GM23338 (cell line): ENCODE measurements at regions not wholly inside any gene's neighbourhood (a gene's known extent, or its start where the extent isn't known, plus 50 kb on each side); places are given as distances from the start of the nearest gene placed in this dataset.

Experiments used
- ATAC-seq: fragments of 200-7000 bp; cut with Tn5 transposase; 3 replicates; pipeline ENCODE4 v1.9.1; 2020
- DNase-seq: peaks from one replicate; pipeline ENCODE4 v3.0.0-alpha.2; 2015; ENCODE audit warnings: low spot score
- H2AFZ ChIP-seq: fragments of 200-600 bp; sonication (generic); 2 replicates; pipeline ENCODE4 v1.8.0; 2016; ENCODE audit warnings: antibody characterized with exemption, mild to moderate bottlenecking, moderate library complexity
- H3F3A ChIP-seq: fragments of 200-600 bp; sonication (generic); replicated peaks from 2 replicates; pipeline ENCODE4 v1.8.0; 2017; ENCODE audit warnings: antibody characterized with exemption, mixed run types, low read depth
- H3K27ac ChIP-seq: fragments of 200-600 bp; sonication (generic); 2 replicates; pipeline ENCODE4 v1.6.1; 2016; ENCODE audit warnings: low read depth
- H3K27me3 ChIP-seq: fragments of 200-600 bp; sonication (generic); 2 replicates; pipeline ENCODE4 v1.8.0; 2016; ENCODE audit warnings: mild to moderate bottlenecking, mixed run types, moderate library complexity; ENCODE audit not compliant: insufficient read depth
- H3K36me3 ChIP-seq: fragments of 200-600 bp; sonication (generic); 2 replicates; pipeline ENCODE4 v1.8.0; 2016; ENCODE audit warnings: mild to moderate bottlenecking; ENCODE audit not compliant: insufficient read depth
- H3K4me1 ChIP-seq: fragments of 200-600 bp; sonication (generic); 2 replicates; pipeline ENCODE4 v1.8.0; 2016; ENCODE audit warnings: mild to moderate bottlenecking, moderate library complexity; ENCODE audit not compliant: insufficient read depth
- H3K4me2 ChIP-seq: fragments of 200-600 bp; sonication (generic); 2 replicates; pipeline ENCODE4 v1.7.1; 2017; ENCODE audit warnings: mixed run types
- H3K4me3 ChIP-seq: fragments of 200-600 bp; sonication (generic); 2 replicates; pipeline ENCODE4 v1.6.1; 2016; ENCODE audit warnings: mixed run types
- H3K79me2 ChIP-seq: fragments of 200-600 bp; sonication (generic); replicated peaks from 2 replicates; pipeline ENCODE4 v1.8.0; 2017; ENCODE audit warnings: mild to moderate bottlenecking; ENCODE audit not compliant: insufficient read depth
- H3K9me2 ChIP-seq: fragments of 200-600 bp; sonication (generic); 2 replicates; pipeline ENCODE4 v1.8.0; 2017; ENCODE audit not compliant: insufficient read depth
- H4K20me1 ChIP-seq: fragments of 200-600 bp; sonication (generic); replicated peaks from 2 replicates; pipeline ENCODE4 v1.8.0; 2017; ENCODE audit warnings: mild to moderate bottlenecking; ENCODE audit not compliant: insufficient read depth
- H3K27ac Mint-ChIP-seq: 2 replicates; pipeline ENCODE4 v1.8.0; 2020; ENCODE audit warnings: inconsistent platforms, mild to moderate bottlenecking, moderate library complexity, mixed read lengths
- H3K27me3 Mint-ChIP-seq: 3 replicates; pipeline ENCODE4 v1.8.0; 2022; ENCODE audit warnings: low read depth, mild to moderate bottlenecking, moderate library complexity, mixed read lengths, inconsistent platforms; ENCODE audit not compliant: insufficient read depth, poor library complexity
- H3K36me3 Mint-ChIP-seq: 3 replicates; pipeline ENCODE4 v1.8.0; 2021; ENCODE audit warnings: low read depth, mild to moderate bottlenecking, inconsistent platforms, moderate library complexity, mixed read lengths
- H3K4me1 Mint-ChIP-seq: 3 replicates; pipeline ENCODE4 v1.8.0; 2020; ENCODE audit warnings: mild to moderate bottlenecking, inconsistent platforms, mixed read lengths
- H3K4me3 Mint-ChIP-seq: 3 replicates; pipeline ENCODE4 v1.8.0; 2021; ENCODE audit warnings: moderate library complexity, mild to moderate bottlenecking, inconsistent platforms, mixed read lengths
- H3K9me3 Mint-ChIP-seq: 3 replicates; pipeline ENCODE4 v1.8.0; 2020; ENCODE audit warnings: moderate library complexity, mild to moderate bottlenecking, inconsistent platforms, mixed read lengths
- CREB1 ChIP-seq: fragments of 250-450 bp; sonication (Bioruptor Pico); IDR thresholded peaks from 2 replicates; pipeline ENCODE4 v1.5.0; 2020; ENCODE audit warnings: low read depth, mild to moderate bottlenecking, moderate library complexity
- EZH2 ChIP-seq: fragments of 200-600 bp; sonication (generic); IDR thresholded peaks from one replicate; pipeline ENCODE4 v1.8.0; 2017; ENCODE audit warnings: antibody characterized with exemption, mild to moderate bottlenecking, low read depth; ENCODE audit not compliant: unreplicated experiment
- EZH2phosphoT487 ChIP-seq: fragments of 200-600 bp; sonication (generic); IDR thresholded peaks from one replicate; pipeline ENCODE4 v1.8.1; 2018; ENCODE audit warnings: antibody characterized with exemption; ENCODE audit not compliant: unreplicated experiment
- JUNB ChIP-seq: IDR thresholded peaks from one replicate; pipeline ENCODE4 v1.6.1; 2016; ENCODE audit warnings: antibody characterized with exemption; ENCODE audit not compliant: unreplicated experiment
- NANOG ChIP-seq: IDR thresholded peaks from 2 replicates; pipeline ENCODE4 v1.6.1; 2016; ENCODE audit warnings: antibody characterized with exemption, borderline replicate concordance
- POLR2AphosphoS5 ChIP-seq: IDR thresholded peaks from 2 replicates; pipeline ENCODE4 v1.6.1; 2016; ENCODE audit warnings: antibody characterized with exemption, low read depth
- ZNF114 ChIP-seq: fragments of 250-450 bp; sonication (Bioruptor Pico); IDR thresholded peaks from 2 replicates; pipeline ENCODE4 v1.5.0; 2020; ENCODE audit warnings: mild to moderate bottlenecking, moderate library complexity
- ZNF331 ChIP-seq: fragments of 250-450 bp; sonication (Bioruptor Pico); IDR thresholded peaks from 2 replicates; pipeline ENCODE4 v1.5.0; 2020; ENCODE audit warnings: low read depth, mild to moderate bottlenecking, moderate library complexity
- TF ChIP-seq, protein P1 (sequence below), 2 experiments: fragments of 200-600 bp in 1 of 2; sonication (generic) in 1 of 2; conservative IDR thresholded peaks; 2 replicates each; pipeline versions ENCODE4 v1.5.1 to v1.6.1; 2016 to 2017; ENCODE audit warnings: antibody characterized with exemption in 2 of 2, low read depth in 2 of 2, mild to moderate bottlenecking in 2 of 2, moderate library complexity in 1 of 2
- TF ChIP-seq, protein P2 (sequence below): IDR thresholded peaks from 2 replicates; pipeline ENCODE4 v1.6.1; 2016; ENCODE audit warnings: antibody characterized with exemption
- TF ChIP-seq, protein P3 (sequence below): IDR thresholded peaks from one replicate; pipeline ENCODE4 v1.6.1; 2018; ENCODE audit warnings: antibody characterized with exemption; ENCODE audit not compliant: unreplicated experiment

DNA sequence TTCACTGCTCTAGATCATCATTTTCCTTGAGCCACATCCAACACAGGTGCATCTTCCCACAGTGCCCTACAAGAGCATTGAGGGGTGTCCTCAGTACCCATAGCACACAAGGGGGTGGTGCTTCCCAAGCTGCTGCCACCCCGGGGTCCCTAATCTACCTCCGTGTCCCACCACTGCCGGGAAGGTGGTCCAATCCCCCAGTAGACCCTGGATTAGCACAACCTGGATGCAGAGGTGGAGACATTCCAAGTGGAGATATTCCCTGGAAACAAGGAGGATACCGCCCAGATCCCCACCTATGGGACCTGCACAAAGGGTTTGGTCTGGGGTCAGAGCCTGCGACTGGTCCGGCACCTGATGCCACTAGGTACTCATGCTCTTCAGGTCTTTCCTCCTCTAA is 284.8 kb upstream of the PPP2R2D start:
- no peak for TF ChIP-seq JUNB
- TF ChIP-seq, protein P1, sequence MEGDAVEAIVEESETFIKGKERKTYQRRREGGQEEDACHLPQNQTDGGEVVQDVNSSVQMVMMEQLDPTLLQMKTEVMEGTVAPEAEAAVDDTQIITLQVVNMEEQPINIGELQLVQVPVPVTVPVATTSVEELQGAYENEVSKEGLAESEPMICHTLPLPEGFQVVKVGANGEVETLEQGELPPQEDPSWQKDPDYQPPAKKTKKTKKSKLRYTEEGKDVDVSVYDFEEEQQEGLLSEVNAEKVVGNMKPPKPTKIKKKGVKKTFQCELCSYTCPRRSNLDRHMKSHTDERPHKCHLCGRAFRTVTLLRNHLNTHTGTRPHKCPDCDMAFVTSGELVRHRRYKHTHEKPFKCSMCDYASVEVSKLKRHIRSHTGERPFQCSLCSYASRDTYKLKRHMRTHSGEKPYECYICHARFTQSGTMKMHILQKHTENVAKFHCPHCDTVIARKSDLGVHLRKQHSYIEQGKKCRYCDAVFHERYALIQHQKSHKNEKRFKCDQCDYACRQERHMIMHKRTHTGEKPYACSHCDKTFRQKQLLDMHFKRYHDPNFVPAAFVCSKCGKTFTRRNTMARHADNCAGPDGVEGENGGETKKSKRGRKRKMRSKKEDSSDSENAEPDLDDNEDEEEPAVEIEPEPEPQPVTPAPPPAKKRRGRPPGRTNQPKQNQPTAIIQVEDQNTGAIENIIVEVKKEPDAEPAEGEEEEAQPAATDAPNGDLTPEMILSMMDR (conservative IDR thresholded peaks at IDR 0.05; ENCODE audit: low read depth in 2 of 2), result no peak
- TF ChIP-seq CREB1, result no peak
- no peak for TF ChIP-seq ZNF114
- TF ChIP-seq, protein P2, sequence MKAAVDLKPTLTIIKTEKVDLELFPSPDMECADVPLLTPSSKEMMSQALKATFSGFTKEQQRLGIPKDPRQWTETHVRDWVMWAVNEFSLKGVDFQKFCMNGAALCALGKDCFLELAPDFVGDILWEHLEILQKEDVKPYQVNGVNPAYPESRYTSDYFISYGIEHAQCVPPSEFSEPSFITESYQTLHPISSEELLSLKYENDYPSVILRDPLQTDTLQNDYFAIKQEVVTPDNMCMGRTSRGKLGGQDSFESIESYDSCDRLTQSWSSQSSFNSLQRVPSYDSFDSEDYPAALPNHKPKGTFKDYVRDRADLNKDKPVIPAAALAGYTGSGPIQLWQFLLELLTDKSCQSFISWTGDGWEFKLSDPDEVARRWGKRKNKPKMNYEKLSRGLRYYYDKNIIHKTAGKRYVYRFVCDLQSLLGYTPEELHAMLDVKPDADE, result no peak
- TF ChIP-seq ZNF331, result no peak
- no peak for TF ChIP-seq EZH2
- no peak overlapping the region for H3K4me3 ChIP-seq
- ATAC-seq (no peak), DNase-seq (no peak)
- peaks cover 11% of the 10 kb centered on the region for H3K36me3 Mint-ChIP-seq
- no peak overlapping the region for H2AFZ ChIP-seq
- H3F3A ChIP-seq, result no peaks in the 10 kb centered on the region
- peaks cover 8% of the 10 kb centered on the region for H3K27me3 Mint-ChIP-seq
- no peak overlapping the region for H3K27ac ChIP-seq
- no peaks in the 10 kb centered on the region for H3K4me1 Mint-ChIP-seq
- H3K27ac Mint-ChIP-seq, result no peak overlapping the region
- H3K9me3 Mint-ChIP-seq, result peaks cover 70% of the 10 kb centered on the region
- no peaks in the 10 kb centered on the region for H3K36me3 ChIP-seq
- H4K20me1 ChIP-seq, result no peaks in the 10 kb centered on the region
- H3K9me2 ChIP-seq, result no peaks in the 10 kb centered on the region
- H3K4me2 ChIP-seq, result no peak overlapping the region
- no peaks in the 10 kb centered on the region for H3K27me3 ChIP-seq
- H3K79me2 ChIP-seq, result no peaks in the 10 kb centered on the region
- H3K4me1 ChIP-seq, result no peaks in the 10 kb centered on the region
- H3K4me3 Mint-ChIP-seq, result no peak overlapping the region

DNA sequence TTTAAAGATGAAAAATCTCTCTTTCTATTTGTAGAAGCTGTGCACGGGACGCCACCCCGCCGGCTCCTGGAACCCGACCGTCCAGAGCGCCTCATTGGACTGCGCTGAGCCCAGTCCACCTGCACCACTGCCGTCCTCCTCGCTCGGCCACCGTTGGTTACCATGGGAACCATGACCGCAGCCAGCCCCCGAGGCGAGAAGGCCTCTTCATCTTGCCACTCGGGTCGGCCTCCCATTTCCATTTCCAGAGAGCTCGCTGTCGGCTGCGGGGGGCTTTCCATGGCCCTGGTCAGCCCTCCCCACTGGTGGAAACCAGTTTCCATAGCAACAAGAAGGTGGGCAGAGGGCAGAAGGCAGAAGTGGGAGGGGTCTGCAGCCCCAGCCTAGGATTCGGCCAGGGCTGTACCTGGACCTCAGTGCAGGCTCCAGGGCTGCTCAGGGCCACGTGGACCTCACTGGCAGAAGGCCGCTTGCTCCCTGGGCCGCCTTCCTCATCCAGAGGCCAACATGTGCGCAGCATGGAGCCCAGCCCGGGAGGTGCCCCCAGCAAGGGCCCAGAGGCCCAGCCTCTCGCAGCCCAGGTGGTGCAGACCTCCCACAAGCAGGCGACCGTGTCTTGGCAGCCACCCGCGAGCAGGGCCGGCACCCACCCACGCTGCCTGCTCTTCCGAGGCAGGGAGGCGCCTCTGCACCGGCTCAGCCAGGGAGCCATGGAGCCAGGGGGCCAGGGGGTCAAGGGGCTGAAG is 283.5 kb upstream of the PPP2R2D start:
- H3K4me2 ChIP-seq, result no peak overlapping the region
- Mint-ChIP-seq H3K9me3 (peaks cover 76% of the 10 kb centered on the region), H3K36me3 (peaks cover 14% of the 10 kb centered on the region), H3K4me3 (no peak overlapping the region), H3K4me1 (no peaks in the 10 kb centered on the region), H3K27me3 (peaks cover 8% of the 10 kb centered on the region), H3K27ac (no peak overlapping the region)
- TF ChIP-seq NANOG (no peak), POLR2AphosphoS5 (no peak), JUNB (no peak), EZH2 (no peak), ZNF114 (no peak), ZNF331 (no peak), CREB1 (no peak), EZH2phosphoT487 (no peak)
- TF ChIP-seq, protein P3, sequence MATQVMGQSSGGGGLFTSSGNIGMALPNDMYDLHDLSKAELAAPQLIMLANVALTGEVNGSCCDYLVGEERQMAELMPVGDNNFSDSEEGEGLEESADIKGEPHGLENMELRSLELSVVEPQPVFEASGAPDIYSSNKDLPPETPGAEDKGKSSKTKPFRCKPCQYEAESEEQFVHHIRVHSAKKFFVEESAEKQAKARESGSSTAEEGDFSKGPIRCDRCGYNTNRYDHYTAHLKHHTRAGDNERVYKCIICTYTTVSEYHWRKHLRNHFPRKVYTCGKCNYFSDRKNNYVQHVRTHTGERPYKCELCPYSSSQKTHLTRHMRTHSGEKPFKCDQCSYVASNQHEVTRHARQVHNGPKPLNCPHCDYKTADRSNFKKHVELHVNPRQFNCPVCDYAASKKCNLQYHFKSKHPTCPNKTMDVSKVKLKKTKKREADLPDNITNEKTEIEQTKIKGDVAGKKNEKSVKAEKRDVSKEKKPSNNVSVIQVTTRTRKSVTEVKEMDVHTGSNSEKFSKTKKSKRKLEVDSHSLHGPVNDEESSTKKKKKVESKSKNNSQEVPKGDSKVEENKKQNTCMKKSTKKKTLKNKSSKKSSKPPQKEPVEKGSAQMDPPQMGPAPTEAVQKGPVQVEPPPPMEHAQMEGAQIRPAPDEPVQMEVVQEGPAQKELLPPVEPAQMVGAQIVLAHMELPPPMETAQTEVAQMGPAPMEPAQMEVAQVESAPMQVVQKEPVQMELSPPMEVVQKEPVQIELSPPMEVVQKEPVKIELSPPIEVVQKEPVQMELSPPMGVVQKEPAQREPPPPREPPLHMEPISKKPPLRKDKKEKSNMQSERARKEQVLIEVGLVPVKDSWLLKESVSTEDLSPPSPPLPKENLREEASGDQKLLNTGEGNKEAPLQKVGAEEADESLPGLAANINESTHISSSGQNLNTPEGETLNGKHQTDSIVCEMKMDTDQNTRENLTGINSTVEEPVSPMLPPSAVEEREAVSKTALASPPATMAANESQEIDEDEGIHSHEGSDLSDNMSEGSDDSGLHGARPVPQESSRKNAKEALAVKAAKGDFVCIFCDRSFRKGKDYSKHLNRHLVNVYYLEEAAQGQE, result no peak
- TF ChIP-seq, protein P2, result no peak
- TF ChIP-seq, protein P1 (conservative IDR thresholded peaks at IDR 0.05; ENCODE audit: low read depth in 2 of 2), result no peak
- H3K27ac ChIP-seq, result no peak overlapping the region
- H3K36me3 ChIP-seq, result no peaks in the 10 kb centered on the region
- H3K4me3 ChIP-seq, result no peak overlapping the region
- H3K27me3 ChIP-seq, result no peaks in the 10 kb centered on the region
- no peaks in the 10 kb centered on the region for H3K4me1 ChIP-seq
- no peak overlapping the region for H2AFZ ChIP-seq
- ATAC-seq, result no peak
- peak; percentile 7 for DNase-seq
- H3K9me2 ChIP-seq, result no peaks in the 10 kb centered on the region
- H3K79me2 ChIP-seq, result no peaks in the 10 kb centered on the region
- H4K20me1 ChIP-seq, result no peaks in the 10 kb centered on the region
- no peaks in the 10 kb centered on the region for H3F3A ChIP-seq
